SH-SY5Y (cell line): ENCODE measurements at regions not wholly inside any gene's neighbourhood (a gene's known extent, or its start where the extent isn't known, plus 50 kb on each side); places are given as distances from the start of the nearest gene placed in this dataset.

Source experiments
- GATA2 ChIP-seq: IDR thresholded peaks from 2 replicates; pipeline ENCODE4 v1.6.1; 2011; ENCODE audit warnings: mild to moderate bottlenecking, low read depth, low read length
- GATA3 ChIP-seq: IDR thresholded peaks from 2 replicates; pipeline ENCODE4 v1.6.1; 2011; ENCODE audit warnings: low read depth, mild to moderate bottlenecking, low read length, moderate library complexity

DNA sequence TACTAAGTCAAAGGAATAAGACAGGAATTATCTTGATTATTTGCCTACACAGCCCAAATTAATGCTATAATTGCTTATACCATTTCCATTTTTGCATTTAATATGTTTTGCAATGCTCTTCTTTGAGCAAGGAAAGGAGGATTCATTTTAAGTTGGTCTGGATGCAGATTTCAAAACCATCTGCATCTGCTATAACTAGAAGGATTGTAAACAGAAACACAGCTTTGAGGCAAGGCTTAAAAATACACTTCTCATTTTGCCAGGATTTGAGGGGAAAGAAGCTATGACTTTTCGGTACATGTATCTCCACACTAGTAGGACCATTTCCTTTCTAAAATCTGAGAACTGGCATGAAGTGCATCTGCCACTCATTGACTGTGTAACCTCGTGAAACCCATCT is 95.9 kb upstream of the MTNR1B start:
- TF ChIP-seq GATA3 (no peak), GATA2 (no peak)

GRCh38 chr11:92875473-92875872 is 94.0 kb upstream of the MTNR1B start:
- no peak for TF ChIP-seq GATA2
- TF ChIP-seq GATA3 = no peak

- no peak for TF ChIP-seq GATA2
- TF ChIP-seq GATA3 = no peak
Measured at GRCh38 chr11:92879086-92879485, 90.4 kb upstream of the MTNR1B start.

DNA sequence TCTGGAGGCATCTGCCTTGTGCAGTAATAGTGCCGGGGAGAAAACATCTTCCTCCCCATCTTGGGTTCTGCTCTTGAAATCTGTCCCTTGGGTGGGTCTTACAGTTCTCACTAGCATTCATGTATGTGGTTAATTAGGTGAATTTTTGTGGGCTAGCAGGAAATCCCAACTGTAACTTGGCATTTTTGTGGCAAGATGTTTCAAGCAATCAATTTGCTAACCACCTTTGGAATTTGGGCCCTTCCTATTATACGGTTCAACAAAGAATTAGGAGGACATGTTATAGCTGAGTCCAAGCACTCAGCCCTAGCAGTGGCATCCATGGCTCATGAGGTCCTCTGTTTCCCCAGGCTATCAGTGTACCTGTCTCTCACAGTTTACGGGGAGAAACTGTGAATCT is 89.1 kb upstream of the MTNR1B start:
- TF ChIP-seq GATA3 = no peak
- no peak for TF ChIP-seq GATA2

DNA sequence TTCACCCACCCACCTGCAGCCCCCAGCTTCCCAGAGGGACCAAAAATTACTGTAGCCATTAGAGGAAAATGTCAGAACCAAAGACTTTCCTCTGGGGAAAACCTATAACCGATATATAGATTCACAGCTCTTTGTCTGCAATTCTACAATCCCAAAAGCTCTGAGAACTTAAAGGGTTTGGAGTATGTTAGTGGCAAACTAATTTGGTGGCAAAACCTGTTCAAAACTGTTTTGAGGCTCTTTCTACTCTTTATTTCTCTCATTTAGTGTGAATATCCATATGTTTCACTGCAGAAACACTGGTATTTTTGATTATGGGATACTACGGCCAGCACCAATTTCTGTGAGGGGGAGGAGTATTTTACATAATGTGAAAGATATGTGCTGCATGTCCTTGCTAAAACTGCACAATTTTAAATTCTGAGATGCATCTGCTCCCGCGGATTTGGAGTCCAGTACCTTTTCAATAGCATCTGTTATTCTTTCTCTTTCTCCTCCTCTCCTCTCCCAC is 87.5 kb upstream of the MTNR1B start:
- TF ChIP-seq GATA3 (no peak), GATA2 (no peak)

- TF ChIP-seq GATA2 (no peak), GATA3 (no peak)
Measured at GRCh38 chr11:92882828-92883611, 86.4 kb upstream of the MTNR1B start.

GRCh38 chr11:92885600-92885999 is 83.9 kb upstream of the MTNR1B start:
- no peak for TF ChIP-seq GATA2
- TF ChIP-seq GATA3 = no peak

GRCh38 chr11:92886243-92886905 is 83.1 kb upstream of the MTNR1B start:
- TF ChIP-seq GATA3 (no peak; the same call in 1 of the 2 replicates), GATA2 (no peak)

DNA sequence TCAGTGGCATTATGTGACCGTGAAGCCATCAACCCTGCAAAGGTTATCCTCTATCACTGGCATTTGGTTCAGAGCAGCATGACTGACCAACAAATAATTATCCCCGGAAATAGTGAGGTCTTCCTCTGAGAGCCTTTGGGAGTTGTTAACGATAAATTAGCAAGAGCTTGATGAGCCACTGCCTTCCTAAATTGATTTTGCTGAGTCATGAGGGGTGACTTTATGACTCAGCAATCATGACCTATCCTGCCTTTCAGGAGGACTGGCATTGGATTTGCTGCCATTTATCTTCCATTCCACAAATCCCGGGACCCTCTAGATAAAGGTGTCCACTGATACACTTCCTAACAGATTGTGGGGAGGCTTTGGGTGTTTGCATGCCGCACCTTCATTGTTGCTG is 80.8 kb upstream of the MTNR1B start:
- no peak for TF ChIP-seq GATA2
- TF ChIP-seq GATA3 = no peak

GRCh38 chr11:92890846-92891245 is 78.6 kb upstream of the MTNR1B start:
- TF ChIP-seq GATA3 (no peak), GATA2 (no peak)

GRCh38 chr11:92892802-92893684 is 76.4 kb upstream of the MTNR1B start:
- TF ChIP-seq GATA2 (no peak), GATA3 (no peak)

DNA sequence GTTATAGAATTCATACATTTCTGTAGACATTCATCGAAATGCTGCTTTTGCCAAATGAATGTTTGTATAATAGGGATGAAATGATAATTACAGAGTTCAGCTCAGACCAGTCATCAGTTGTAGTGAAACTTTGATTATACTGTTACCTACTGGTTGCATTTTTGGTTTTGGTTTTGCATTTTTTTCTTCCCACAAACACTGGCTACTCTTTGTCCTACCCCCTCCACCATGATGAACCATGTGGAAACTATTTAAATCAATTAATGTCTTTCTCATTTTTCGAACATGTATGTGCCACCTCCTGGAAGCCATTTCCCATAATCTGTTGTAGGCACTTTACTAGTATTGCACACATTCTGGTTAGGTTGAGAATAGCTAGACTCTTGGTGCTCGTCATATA is 75.3 kb upstream of the MTNR1B start:
- TF ChIP-seq GATA2 (no peak), GATA3 (no peak)

DNA sequence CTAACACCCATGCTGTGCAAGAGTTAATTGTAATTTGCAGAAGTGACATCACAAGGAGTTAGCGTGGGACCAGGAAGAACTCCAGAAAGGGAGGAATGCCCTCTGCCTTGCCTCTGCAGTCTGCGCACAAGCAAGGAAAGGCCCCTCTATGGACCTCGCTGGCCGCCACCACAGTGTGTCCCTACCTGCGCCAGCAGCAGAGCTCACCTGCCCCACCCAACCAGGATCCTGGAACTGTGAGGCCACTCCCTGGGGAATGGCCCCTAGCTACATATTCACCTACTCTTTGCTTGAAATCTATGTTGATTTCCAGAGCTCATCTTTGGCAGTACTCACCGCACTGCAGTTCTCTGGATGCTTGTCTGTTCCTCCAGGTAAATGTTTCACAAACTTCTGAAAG is 72.0 kb upstream of the MTNR1B start:
- TF ChIP-seq GATA3 (no peak), GATA2 (no peak)

DNA sequence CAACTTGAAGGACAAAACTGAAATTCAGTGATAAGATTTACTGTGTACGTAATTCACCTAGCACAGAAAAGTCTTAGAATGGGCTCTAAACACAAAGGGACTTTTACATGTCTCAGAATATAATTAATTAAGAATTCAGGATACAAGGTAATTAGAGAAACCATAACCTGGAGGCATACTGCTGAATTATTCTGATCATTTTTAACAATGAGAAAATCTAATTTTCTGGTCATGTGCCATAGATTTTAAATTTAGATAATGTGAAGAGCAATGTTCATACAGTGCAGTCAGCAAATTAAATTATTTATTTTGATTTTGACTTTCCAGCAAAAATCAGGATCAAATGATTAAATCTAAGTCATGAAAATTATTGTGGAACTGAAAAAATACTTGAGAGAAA is 67.0 kb upstream of the MTNR1B start:
- peak; percentile 78 for TF ChIP-seq GATA3
- no peak for TF ChIP-seq GATA2
